AML-193 (cell line): ENCODE measurements at regions not wholly inside any gene's neighbourhood (a gene's known extent, or its start where the extent isn't known, plus 50 kb on each side); places are given as distances from the start of the nearest gene placed in this dataset.
"Not testable (repeated sequence)": the region's sequence is repeated elsewhere in the genome, so short reads cannot be mapped to it uniquely, and the experiment has no call there.

Experiments
- DNase-seq, 2 experiments: peaks; one replicate each; lab custom pipeline; 2025; lab: John Stamatoyannopoulos, UW

DNA sequence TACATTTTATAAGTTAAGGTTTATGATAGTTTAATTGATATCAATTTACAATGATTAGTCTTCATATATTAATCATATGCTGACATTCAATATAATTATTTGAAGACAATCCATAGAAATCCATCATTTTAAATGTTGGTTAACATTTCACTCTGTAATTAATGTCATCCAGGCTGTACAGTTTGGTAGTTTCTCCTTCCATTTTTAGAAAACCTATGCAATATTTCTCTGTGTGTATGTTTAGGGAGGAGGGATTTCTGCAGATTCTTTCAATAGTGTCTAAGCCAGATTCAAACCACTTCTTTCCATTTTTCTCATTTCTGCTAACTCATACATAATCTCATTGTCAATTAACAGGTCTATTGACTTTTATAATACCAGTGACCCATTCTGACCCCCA, 1159.0 kb upstream of the ATXN8OS start:
- no peak for DNase-seq

DNA sequence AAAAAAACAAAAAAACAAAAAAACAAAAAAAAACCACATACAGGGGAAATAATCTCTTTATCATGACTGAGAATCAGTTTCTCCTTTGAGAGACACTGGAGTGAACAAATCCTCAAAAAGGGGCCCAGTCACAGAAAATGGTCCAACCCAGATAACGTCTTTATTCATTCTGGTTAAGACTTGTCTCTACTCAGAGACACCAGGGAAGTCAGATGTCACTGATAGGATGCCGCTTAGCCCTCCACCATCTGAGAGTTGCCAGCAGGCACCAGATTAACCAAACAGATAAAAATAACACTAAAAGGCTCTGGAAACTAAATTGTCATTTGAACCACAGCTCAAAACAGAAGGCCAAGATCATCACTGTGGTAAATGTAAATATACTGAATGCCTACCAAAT, 1163.4 kb upstream of the ATXN8OS start:
- DNase-seq, result no peak

DNA sequence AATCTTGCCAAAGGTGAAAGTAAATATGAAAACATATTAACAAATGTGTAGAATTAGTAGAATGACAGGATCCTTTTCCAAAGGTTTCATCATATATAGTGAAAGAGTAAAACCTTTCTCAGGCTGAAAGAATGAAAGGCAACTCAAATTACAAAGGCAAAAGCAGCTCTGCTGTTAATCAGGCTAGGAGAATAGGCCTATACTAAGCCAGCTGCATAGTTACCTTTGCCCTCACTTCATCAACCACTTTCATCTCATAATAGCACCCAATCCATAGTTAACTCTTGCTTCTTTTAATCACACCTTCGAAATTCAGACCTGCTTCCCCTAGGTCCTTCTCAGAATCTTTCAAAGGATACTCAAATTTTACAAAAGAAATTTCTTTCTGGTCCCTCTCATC, 1167.6 kb upstream of the ATXN8OS start:
- DNase-seq, result no peak

DNA sequence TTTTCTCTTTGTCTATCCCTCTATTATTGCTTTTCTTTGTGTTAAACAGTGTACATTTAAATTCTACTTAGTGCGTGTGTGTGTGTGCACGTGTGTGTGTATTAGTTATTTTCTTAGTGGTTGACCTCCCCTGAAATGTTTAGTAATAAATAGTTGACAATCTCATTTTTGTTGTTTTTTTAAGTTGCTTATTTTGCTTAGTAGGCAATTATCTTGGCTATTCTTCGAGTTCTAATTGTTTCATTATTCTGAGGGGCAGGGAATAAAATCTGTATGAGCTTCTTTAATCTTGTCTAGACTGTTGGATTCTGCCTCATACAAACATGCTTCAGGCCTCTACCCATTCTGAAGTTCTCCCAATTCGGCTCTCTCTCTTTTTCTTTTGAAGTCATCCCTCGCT, 1169.0 kb upstream of the ATXN8OS start:
- no peak for DNase-seq

DNA sequence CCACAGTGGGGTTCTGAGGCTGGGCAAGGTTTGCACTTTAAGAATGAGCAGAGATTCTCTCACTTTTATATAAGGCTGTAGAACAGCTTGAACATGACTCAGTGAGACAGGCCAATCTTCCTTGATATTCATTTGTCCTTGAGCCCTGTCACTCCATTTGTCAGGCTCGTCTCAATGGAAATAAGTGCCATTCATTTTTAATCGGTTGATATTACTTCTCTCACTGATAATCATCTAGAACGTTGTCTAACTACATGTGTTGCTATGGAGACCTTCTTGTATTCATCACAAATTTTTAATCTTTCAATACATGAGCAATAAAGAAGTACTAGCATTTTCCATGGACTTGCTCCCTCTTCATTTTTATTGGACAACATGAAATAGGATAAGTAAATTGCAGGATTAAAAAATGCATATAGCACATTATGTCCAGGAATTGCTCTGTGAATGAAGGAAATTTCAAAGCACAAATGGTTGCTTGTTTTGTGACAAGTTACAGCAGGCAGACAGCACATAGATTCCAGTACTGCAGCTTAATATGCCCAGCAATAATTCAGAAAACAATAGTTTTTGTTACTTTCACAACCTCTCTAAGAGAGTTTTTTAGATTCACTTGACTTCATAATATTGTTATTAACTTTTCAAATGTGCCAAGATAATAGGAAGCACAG, 1178.4 kb upstream of the ATXN8OS start:
- DNase-seq, result no peak

DNA sequence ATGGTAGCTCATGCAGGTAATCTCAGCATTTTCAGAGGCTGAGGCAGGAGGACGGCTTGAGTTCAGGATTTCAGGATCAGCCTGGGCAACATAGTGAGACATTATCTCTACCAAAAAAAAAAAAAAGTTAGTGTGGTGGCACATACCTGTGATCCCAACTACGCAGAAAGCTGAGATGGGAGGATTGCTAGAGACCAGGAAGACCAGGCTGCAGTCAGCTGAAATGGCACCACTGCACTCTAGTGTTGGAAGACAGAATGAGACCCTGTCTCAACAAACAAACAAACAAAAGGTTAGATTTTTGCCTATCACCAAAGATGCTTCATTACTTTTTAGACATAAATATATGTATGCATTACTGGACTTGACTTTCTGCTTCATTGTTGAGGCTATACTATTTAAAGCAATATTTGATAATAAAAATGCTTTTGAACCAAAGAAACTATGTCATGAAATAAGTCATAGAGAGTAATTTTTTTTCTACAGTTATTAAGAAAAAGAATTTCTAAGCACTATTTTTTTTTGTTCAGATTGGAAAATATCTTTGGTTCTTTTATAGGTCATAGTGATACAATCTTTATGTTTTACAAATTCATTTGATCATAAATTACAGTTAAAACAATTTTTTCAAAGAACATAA, 1180.1 kb upstream of the ATXN8OS start:
- no peak for DNase-seq

DNA sequence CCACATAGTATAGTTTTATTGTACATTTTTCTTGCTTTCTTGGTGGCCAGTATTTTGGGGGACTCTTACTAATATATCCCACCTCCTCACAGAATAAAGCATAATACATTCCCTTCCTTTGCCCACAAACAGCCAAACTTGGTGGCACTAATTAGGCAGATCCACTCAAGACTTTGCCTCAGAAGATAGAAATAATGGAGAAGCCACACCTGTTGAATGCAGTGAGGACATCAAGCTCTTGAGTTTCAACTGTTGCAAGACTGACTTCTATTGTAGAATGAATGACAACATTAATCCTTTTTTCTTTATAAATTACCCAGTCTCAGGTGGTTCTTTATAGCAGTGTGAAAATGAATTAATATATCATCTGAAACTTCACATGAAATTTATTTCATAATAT, 1183.6 kb upstream of the ATXN8OS start:
- no peak for DNase-seq

DNA sequence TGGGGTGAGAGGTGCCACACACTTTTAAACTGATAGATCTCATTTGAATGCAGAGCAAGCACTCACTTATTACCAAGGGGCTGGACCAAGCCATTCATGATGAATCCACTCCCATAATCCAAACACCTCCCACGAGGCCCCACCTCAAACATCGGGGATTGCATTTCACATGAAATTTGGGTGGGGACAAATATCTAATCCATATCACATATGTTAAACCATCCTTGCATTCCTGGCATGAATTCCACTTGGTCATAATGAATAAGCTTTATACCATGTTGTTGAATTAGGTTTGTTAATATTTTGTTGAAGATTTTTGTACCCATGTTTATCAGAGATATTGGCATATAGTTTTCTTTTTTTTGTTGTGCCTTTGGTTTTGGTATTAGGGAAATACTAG, 1198.7 kb upstream of the ATXN8OS start:
- DNase-seq, result no peak

DNA sequence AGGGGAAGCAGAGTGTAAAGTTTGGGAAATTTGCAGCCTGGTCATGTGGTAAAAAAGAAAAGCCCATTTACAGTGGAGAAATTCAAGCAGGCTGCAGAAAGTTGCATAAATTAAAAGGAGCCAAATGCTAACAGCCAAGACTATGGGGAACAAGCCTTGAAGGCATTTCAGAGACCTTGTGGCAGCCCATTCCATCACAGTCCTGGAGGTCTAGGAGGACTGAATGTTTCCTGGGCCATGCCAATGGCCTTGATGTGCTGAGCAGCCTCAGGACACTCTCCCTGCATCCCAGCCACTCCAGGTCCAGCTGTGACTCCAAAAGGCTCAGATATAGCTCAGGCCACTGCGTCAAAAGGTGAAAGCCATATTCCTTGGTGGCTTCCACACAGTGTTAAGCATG, 1202.4 kb upstream of the ATXN8OS start:
- no peak for DNase-seq

DNA sequence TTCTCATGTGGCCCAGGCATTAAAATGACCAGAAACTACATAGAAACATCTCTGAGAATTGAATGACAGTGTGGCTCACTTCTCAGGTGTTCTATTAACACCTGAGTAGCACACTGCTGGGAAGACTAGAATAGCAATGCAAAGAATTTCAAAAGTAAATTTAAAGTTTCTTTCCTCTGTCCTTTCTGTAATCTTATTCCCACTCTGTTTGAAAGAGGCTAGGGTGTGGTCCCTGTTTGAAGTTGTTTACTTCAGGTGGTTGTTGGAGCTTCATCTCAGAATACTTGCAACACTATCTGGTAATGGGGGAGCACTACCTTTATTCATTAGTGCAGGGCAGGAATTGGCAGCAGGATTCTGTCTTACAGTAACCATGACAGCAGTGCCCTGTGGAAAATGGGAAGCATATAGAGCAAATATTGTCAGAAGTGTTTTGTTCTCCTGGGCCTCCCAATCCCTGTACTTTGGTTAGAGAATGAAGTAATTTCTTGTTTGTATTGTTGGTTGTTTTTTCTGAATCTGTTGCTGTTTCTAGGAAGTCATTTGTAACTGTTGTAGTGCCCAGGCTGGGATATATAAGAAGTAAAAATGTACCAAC, 1210.2 kb upstream of the ATXN8OS start:
- no peak for DNase-seq

DNA sequence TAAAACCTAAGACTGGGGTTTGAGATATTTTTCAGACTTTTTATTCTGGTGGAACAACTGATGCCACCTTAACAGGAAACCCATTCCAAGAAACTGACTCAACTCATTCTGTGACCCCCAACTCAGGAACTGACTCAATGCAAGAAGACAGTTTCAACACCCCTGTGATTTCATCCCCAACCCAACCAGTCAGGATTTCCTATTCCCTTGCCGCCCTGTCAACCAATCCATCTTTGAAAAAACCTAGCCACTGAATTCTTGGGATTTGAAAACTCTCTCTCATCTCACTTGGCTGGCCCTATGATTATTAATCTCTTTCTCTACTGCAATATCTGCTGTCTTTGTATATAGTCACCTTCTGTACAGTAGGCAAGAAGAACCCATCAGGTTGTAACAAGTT, 1211.9 kb upstream of the ATXN8OS start:
- DNase-seq, result no peak

DNA sequence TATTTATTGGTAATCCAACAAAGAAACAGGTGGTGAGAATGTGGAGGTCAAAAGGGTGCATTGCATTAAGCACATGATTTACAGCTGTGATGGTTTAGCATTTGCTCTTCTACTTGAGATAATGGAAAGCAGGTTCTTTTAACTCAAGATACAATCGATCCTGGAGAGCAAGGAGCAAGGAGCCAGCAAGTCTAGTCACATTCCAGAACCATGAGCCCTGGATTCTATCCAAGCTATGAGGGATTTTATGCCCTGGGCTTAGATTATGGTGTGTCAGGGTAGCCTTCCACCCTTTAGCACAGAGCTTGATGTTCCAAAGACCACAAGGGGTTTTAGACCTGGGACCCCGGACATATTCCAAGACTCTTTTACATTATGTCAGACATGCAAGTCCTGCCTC, 1213.9 kb upstream of the ATXN8OS start:
- DNase-seq, result not testable (repeated sequence)

DNA sequence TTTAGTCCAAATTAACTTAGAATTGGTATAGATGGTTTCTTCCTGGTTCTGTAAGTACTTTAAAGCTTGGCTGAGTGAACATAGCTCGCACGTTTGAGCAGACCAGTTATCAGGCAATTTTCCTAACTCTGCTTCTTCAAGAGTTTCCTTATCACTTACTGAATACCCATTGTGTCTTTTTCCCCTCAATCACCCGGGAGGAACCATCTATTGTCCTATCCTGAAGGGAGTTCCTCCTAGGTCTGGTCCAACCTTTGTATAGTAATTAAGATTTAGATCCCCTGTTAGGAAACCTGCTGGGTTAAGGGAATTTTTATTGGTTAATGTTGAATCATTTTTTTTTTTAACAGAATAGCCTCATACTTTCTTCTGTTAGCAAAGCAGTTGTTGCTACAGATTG, 1215.0 kb upstream of the ATXN8OS start:
- DNase-seq, result not testable (repeated sequence)

DNA sequence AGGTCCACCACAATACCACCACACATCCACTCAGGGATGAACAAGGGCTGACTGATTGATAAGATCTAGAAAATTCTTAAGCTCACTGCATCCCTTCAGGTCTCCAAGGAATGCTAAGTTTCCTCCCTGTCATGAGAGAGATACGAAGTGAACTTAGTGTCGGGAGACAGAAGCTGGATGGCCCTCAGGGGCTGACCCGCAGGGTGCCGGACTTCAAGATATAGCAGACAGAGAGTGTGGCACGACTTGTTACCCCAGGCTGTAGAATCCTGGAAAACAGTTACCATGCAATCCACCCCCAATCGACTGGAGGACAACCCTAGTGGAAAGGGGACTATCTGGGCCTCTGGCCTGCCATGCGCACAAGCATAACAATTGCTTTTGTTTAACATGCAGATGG, 1217.5 kb upstream of the ATXN8OS start:
- DNase-seq, result not testable (repeated sequence)

DNA sequence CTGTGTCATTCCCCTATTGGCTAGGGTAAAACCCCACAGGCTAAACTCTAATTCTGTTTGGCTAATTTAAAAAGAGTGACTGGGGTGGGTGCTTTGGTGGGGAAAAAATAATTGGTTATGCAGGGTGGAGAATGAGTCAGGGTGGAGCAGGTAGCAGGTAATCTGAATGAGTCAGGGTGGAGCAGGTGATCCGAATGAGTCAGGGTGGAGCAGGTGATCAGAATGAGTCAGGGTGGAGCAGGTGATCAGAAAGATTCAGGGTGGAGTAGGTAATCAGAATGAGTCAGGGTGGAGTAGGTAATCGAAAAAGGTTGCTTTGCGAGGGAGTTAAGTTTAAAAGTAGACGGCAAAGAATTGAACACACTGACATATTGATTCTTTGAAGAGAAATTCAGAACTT, 1218.8 kb upstream of the ATXN8OS start:
- DNase-seq, result no peak

DNA sequence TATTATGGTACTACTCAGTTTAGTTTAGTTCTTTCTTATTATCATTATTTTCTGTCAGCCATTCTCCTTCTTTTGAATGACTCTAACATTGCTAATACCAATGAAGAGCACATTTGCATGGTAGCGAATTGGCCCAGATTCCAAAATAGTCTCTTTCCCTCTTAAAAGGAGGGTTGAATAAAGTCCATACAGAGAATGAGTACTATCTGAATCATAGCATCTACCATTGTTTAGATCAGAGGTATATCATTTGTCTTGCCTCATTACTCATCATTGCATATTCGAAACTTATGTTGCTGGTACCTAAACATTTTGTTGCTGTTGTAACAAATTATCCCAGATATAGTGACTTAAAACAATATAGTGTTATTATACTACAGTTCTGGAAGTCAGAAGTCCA, 1235.3 kb upstream of the ATXN8OS start:
- no peak for DNase-seq

DNA sequence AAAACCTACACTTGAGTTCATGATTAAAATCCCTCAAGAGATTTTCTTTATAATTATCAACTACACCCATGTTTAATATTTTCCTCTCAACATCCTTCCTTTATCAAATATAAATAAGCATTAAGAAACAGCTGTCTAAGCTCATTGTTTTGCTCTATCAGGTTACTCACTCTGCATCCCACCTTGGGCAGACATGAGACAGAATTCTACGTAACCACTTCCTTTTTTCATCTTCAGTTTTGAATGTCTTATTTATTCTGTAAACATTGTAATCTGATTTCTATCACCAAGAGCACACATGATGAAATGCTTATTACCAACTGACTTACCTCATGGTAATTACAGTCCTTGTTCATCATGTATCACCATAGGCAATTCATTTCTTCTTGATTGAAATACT, 1256.6 kb upstream of the ATXN8OS start:
- DNase-seq, result no peak

DNA sequence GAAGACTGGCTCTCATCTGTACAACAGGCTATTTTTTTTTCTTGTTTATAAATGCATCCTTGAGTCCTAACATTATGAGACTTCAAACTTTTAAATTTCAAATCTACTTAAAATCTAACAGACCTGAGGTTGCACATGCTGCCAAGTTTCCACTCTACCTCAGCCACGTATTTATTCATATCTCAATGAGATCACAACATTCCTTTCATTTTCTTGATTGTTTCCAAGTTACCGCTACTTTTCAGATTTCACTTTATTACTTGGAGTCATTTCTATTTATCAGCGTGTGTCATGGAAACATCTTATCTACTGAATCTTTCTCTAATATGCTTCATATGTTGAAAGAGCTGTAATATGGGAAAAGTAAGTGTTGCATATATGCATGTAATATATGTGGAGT, 1257.5 kb upstream of the ATXN8OS start:
- no peak for DNase-seq

DNA sequence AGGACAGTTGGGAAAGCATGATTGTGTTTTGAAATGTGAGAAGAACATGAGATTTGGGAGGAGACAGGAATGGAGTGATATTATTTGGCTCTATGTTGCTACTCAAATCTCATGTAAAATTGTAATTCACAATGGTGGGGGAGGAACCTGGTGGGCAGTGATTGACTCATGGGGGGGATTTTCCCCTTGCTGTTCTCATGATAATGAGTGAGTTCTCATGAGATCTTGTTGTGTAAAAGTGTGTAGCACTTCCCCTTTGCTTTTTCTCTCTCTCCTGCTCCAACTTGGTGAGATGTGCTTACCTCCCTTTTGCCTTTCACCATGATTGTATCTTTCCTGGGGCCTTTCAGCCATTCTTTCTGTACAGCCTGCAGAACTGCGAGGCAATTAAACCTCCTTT, 1261.0 kb upstream of the ATXN8OS start:
- DNase-seq, result no peak

DNA sequence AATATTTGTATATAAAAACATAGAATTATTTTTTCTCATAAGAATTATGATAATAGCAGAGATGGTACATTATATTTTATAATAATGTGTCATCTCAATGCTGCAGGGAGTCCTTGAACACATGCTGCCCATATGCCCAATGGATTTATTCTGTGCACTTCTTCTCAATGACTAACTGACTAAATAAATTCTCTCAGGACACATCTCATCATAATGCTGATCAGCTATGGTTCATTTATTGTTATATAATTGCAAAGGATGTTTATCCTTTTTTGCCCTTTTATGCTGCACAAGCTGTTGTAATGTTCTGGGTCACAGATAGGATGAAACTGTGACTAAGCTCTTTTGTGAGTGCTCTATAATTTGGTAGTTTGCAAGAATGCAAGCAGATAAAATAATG, 1273.3 kb upstream of the ATXN8OS start:
- no peak for DNase-seq

DNA sequence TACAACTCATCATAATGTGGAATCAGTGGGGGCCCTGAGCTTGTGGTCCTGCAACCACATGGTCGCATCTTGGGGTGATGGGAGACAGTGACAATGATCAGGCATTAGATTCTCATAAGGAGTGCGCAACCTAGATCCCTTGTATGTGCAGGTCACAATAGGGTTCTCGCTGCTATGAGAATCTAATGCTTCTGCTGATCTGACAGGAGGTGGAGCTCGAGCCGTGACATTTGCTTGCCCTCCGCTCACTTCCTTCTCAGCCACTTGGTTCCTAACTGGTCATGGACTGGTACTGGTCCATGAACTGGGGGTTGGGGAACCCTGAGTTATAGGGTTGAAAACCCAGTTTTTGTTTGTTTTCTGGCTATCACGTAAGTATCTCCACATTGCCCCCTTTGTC, 1290.9 kb upstream of the ATXN8OS start:
- DNase-seq, result no peak

DNA sequence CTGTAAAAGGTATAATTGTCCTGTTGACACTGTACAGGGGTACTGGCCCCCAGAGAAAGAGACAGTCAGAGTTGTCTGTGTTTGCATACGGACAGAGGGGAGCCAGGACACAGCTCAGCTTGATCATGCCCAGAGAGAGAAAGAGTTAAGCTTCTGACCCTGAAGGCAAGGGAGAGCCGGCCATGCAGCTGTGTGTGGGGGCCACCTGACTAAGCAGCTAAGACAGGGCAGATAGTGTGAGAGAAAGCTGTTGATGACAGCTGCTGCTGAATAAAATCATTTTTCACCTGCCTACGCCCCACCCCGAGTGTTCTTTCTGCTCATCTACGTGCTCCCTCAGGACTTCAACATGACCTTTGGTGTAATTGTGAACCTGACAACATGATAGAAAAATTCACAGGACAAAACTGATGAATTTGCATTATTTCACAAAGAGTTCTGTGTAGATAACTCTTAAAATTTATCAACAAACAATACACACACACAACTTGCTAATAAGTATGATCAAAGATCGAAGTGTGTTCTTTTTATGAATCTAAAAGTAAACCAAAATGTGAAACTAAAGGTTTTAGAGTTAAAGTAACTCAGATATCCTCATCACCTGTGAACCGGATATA, 1294.3 kb upstream of the ATXN8OS start:
- no peak for DNase-seq

DNA sequence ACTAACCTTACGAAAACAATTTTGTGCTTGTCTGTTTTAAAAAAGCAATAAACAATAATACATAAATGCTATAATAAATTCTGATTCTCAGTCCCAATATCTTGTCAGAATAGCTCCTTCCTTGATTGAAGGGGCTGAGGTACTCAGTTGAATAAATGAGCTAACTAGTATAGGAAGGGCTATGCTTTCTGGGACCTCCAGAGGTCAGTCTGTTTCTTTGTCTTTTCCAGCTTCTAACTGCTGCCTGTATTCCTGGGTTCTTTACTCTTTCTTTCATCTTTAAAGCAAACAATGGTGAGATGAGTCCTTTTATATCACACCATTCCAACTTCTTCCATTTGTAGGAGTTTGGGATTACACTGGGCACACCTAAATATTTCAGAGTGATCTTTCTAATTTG, 1297.0 kb upstream of the ATXN8OS start:
- peak in 1 of 2 experiments; percentile 12 for DNase-seq
